NT2/D1 (cell line): ENCODE measurements at regions not wholly inside any gene's neighbourhood (a gene's known extent, or its start where the extent isn't known, plus 50 kb on each side); places are given as distances from the start of the nearest gene placed in this dataset.

Experiments
- SUZ12 ChIP-seq: IDR thresholded peaks from 2 replicates; pipeline ENCODE4 v1.6.1; 2011; ENCODE audit not compliant: insufficient read length, insufficient read depth; ENCODE audit errors: extremely low read depth
- YY1 ChIP-seq: IDR thresholded peaks from 2 replicates; pipeline ENCODE4 v1.6.1; 2011; ENCODE audit not compliant: insufficient read length, insufficient read depth

DNA sequence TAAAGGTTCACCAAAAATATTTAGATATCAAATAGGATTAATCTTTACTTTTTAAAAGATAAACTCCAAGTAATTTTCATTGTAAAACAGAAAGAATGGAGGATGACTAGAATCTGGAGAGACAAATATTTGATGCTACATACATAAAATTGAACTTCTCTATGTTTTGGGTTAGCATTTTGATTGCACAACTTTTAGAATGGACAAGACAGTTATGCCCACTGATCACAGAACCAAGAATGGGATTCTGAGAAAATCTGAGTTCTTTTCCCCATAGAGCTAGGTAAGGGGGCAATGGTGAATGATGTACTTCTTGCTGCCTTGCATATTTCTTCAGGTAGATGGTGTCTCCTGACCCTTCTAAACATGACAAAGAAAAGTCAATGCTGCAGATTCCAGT lies 191.2 kb upstream of the ZEB2 start:
- TF ChIP-seq SUZ12 (no peak), YY1 (no peak)
